Stimulated activated CD4-positive, alpha-beta T cell treated with anti-CD3 and anti-CD28 coated beads, Interleukin-2, amount 100 ng/mL, for 48 hours (primary cell): ENCODE measurements at regions not wholly inside any gene's neighbourhood (a gene's known extent, or its start where the extent isn't known, plus 50 kb on each side); places are given as distances from the start of the nearest gene placed in this dataset.

Source experiments
- DNase-seq, 2 donors: peaks; one replicate each; pipeline ENCODE4 v3.0.0-alpha.2; 2020

GRCh38 chr11:35077709-35078469 is 61.1 kb upstream of the CD44 start:
- no peak for DNase-seq

- DNase-seq: no peak
Observed at GRCh38 chr11:35078470-35078735, 60.6 kb upstream of the CD44 start.

GRCh38 chr11:35079611-35080010 is 59.4 kb upstream of the CD44 start:
- no peak for DNase-seq

- DNase-seq: peak; percentile 63 to 64
Observed at GRCh38 chr11:35082321-35083180, 56.4 kb upstream of the CD44 start.

GRCh38 chr11:35083181-35083430 is 55.9 kb upstream of the CD44 start:
- no peak for DNase-seq

- peak; percentile 37 to 55 for DNase-seq
Observed at GRCh38 chr11:35083431-35084238, 55.3 kb upstream of the CD44 start.

GRCh38 chr11:35084817-35085440 is 54.0 kb upstream of the CD44 start:
- DNase-seq: no peak

GRCh38 chr11:35085531-35086165 is 53.3 kb upstream of the CD44 start:
- DNase-seq: no peak

- no peak for DNase-seq
Observed at GRCh38 chr11:35087648-35088047, 51.3 kb upstream of the CD44 start.

GRCh38 chr11:35088226-35088625 is 50.7 kb upstream of the CD44 start:
- DNase-seq: no peak

GRCh38 chr11:35088676-35089075 is 50.3 kb upstream of the CD44 start:
- DNase-seq: no peak
